OCI-LY3 (cell line): ENCODE measurements at regions not wholly inside any gene's neighbourhood (a gene's known extent, or its start where the extent isn't known, plus 50 kb on each side); places are given as distances from the start of the nearest gene placed in this dataset.
"Not testable (repeated sequence)": the region's sequence is repeated elsewhere in the genome, so short reads cannot be mapped to it uniquely, and the experiment has no call there.

Experiments
- H2AFZ ChIP-seq: fragments of 200-600, 300-600 bp; shearing (Covaris generic); 2 replicates; pipeline ENCODE4 v1.6.0; 2014; ENCODE audit warnings: antibody characterized with exemption, low read depth, low read length
- H3K27ac ChIP-seq: fragments of 200-600, 300-600 bp; sonication (generic); 2 replicates; pipeline ENCODE4 v1.5.1; 2014; ENCODE audit warnings: mild to moderate bottlenecking, low read length, moderate library complexity, mixed read lengths
- H3K27me3 ChIP-seq: fragments of 200-600, 300-600 bp; sonication (generic); 2 replicates; pipeline ENCODE4 v1.6.1; 2014; ENCODE audit warnings: low read depth, low read length, mixed read lengths
- H3K36me3 ChIP-seq: fragments of 200-600, 300-600 bp; sonication (generic); replicated peaks from 2 replicates; pipeline ENCODE3; 2014; ENCODE audit warnings: low read depth, low read length, mixed read lengths
- H3K4me1 ChIP-seq: fragments of 300-600, 200-600 bp; sonication (generic); 2 replicates; pipeline ENCODE4 v1.6.1; 2014; ENCODE audit warnings: low read length, mixed read lengths
- H3K4me2 ChIP-seq: fragments of 200-600, 300-600 bp; sonication (generic); 2 replicates; pipeline ENCODE4 v1.6.1; 2014; ENCODE audit warnings: low read length, mixed read lengths
- H3K4me3 ChIP-seq: fragments of 300-600, 200-600 bp; sonication (generic); 2 replicates; pipeline ENCODE4 v1.5.1; 2014; ENCODE audit warnings: antibody characterized with exemption, mild to moderate bottlenecking, low read length, moderate library complexity
- H3K79me2 ChIP-seq: fragments of 300-600, 200-600 bp; shearing (Covaris generic); 2 replicates; pipeline ENCODE4 v1.6.1; 2014; ENCODE audit warnings: mild to moderate bottlenecking, low read length, mixed read lengths
- H3K9ac ChIP-seq: fragments of 300-600, 200-600 bp; shearing (Covaris generic); 2 replicates; pipeline ENCODE4 v1.6.0; 2014; ENCODE audit warnings: mild to moderate bottlenecking, low read length, moderate library complexity
- H3K9me3 ChIP-seq: fragments of 200-600, 300-600 bp; shearing (Covaris generic); 2 replicates; pipeline ENCODE4 v1.6.1; 2014; ENCODE audit warnings: low read length, mixed read lengths; ENCODE audit not compliant: insufficient read depth
- H4K20me1 ChIP-seq: fragments of 200-600, 300-600 bp; sonication (generic); 2 replicates; pipeline ENCODE4 v1.6.1; 2016; ENCODE audit warnings: low read length, mixed read lengths; ENCODE audit not compliant: insufficient read depth
- CTCF ChIP-seq: fragments of 200-600, 300-600 bp; sonication (generic); IDR thresholded peaks from 2 replicates; pipeline ENCODE4 v1.5.1; 2014; ENCODE audit warnings: antibody characterized with exemption, low read length, low read depth
- EZH2phosphoT487 ChIP-seq: fragments of 200-600 bp; shearing (Covaris generic); IDR thresholded peaks from 2 replicates; pipeline ENCODE4 v1.6.1; 2018; ENCODE audit warnings: antibody characterized with exemption, mixed run types, low read depth

GRCh38 chr18:79603321-79604204, 76.0 kb upstream of the CTDP1 start:
- Histone ChIP-seq H3K27ac (no peak overlapping the region), H3K4me3 (no peak overlapping the region), H3K4me2 (no peak overlapping the region), H4K20me1 (no peaks in the 10 kb centered on the region), H3K4me1 (no peaks in the 10 kb centered on the region), H2AFZ (no peak overlapping the region), H3K9me3 (no peaks in the 10 kb centered on the region), H3K36me3 (no peaks in the 10 kb centered on the region), H3K9ac (no peak overlapping the region), H3K27me3 (peaks cover 19% of the 10 kb centered on the region; the same call in 1 of the 2 replicates), H3K79me2 (no peaks in the 10 kb centered on the region)
- TF ChIP-seq EZH2phosphoT487 (no peak), CTCF (no peak)

DNA sequence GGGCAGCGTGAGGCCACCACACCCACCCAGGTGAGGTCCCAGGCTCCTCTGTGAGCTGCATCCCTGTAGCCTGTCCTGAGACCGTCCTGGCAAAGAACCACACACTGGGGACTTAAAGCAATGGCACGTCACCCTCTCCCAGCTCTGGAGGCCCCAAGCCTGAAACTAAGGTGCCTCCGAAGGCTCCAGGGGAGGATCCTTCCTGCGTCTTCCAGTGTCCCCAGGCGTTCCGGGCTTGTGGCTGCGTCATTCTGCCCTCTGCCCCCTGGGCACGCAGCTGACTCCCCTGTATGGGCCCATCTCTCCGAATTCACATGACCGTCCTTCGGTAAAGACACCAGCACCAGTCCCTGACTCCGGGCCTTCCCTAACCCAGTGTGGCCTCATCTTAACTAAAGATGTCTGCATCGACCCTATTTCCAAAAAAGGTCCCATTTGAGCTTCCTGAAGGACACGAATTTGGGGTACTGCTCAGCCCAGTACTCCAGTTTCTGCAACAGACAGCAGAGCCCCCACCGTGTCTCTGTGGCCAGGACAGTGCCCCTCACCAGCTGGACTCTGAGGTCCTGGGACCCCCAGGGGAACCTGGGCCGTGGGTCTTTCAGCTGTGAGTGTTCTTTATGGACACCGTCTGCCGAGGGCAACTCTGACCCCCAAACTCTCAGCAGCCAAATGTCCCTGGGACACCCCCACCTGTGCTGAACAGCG, 75.2 kb upstream of the CTDP1 start:
- H3K4me2 ChIP-seq: no peak overlapping the region
- H3K27ac ChIP-seq: no peak overlapping the region

DNA sequence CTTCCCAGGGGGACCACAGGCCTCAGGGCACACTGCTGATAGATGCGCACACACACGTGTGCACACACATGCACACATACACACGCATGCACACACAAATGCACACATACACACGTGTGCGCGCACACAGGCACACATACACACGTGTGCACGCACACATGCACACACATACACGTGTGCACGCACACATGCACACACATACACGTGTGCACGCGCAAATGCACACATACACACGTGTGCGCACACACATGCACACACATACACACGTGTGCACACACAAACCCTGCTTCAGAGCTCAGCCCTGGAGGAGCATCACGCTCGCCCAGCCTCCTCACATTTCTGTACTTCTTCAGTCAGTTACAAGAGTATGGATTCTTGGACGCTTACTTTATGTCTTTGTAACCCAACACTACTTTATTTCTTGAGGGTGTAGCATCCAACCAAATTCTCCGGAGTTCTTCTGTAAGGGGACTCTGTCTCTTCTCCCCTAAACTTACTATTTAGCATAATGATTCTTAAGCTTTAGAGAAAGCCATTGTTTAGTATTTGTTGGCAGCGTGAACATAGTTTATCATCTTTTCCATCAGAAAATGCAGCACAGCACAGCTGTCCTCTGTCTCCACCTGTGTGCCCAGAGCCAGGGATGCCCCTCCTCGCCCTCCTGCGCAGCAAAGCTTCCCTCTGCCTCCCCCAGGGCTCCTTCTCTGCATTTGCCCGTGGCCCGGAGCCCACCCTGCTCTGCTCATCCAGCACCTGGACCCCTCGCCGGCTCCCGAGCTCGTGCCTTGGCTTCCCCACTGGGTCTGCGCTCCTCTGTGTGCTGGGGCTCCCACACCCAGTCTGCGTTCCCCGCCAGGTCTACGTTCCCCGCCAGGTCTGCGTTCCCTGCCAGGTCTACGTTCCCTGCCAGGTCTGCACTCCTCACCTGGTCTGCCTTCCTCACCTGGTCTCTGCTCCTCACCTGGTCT, 74.4 kb upstream of the CTDP1 start:
- no peaks in the 10 kb centered on the region for H3K36me3 ChIP-seq
- H2AFZ ChIP-seq: no peak overlapping the region
- 0 out of 2 replicates have a peak, but pooled peaks cover 3% of the 10 kb centered on the region for H3K27me3 ChIP-seq
- H3K4me3 ChIP-seq: no peak overlapping the region
- TF ChIP-seq EZH2phosphoT487 (no peak), CTCF (no peak)
- no peak overlapping the region for H3K9ac ChIP-seq
- H3K4me1 ChIP-seq: peaks cover 6% of the 10 kb centered on the region; the same call in 1 of the 2 replicates
- H4K20me1 ChIP-seq: no peaks in the 10 kb centered on the region
- H3K9me3 ChIP-seq: no peaks in the 10 kb centered on the region
- no peak overlapping the region for H3K27ac ChIP-seq
- H3K79me2 ChIP-seq: no peaks in the 10 kb centered on the region
- H3K4me2 ChIP-seq: no peak overlapping the region

More for the DNA sequence above, 75.2 kb upstream of the CTDP1 start:
- Histone ChIP-seq H3K9me3 (no peaks in the 10 kb centered on the region), H4K20me1 (no peaks in the 10 kb centered on the region), H3K79me2 (no peaks in the 10 kb centered on the region), H3K27me3 (peaks cover 11% of the 10 kb centered on the region; the same call in 1 of the 2 replicates), H2AFZ (no peak overlapping the region), H3K4me3 (no peak overlapping the region), H3K36me3 (no peaks in the 10 kb centered on the region), H3K9ac (no peak overlapping the region), H3K4me1 (peaks cover 6% of the 10 kb centered on the region; the same call in 1 of the 2 replicates)
- TF ChIP-seq CTCF (no peak), EZH2phosphoT487 (no peak)

DNA sequence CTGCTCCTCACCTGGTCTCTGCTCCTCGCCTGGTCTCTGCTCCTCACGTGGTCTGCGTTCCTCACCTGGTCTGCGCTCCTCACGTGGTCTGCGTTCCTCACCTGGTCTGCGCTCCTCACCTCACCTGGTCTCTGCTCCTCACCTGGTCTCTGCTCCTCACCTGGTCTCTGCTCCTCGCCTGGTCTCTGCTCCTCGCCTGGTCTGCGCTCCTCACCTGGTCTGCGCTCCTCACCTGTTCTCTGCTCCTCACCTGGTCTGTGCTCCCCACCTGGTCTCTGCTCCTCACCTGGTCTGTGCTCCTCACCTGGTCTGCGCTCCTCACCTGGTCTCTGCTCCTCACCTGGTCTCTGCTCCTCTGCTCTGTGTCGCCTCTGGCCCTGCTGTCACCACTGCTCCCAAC, 73.5 kb upstream of the CTDP1 start:
- not testable (repeated sequence) for H3K9ac ChIP-seq, H3K79me2 ChIP-seq, H3K9me3 ChIP-seq, H3K4me3 ChIP-seq, H3K36me3 ChIP-seq, H4K20me1 ChIP-seq, H3K4me1 ChIP-seq, H2AFZ ChIP-seq, H3K27ac ChIP-seq, H3K4me2 ChIP-seq, H3K27me3 ChIP-seq
